ENCODE measurements at regions not wholly inside any gene's neighbourhood (a gene's known extent, or its start where the extent isn't known, plus 50 kb on each side); places are given as distances from the start of the nearest gene placed in this dataset.
A peak's percentile ranks its signal among the peaks of the same experiment; 100 is the strongest.
"Not testable (repeated sequence)": the region's sequence is repeated elsewhere in the genome, so short reads cannot be mapped to it uniquely, and the experiment has no call there.

DNA sequence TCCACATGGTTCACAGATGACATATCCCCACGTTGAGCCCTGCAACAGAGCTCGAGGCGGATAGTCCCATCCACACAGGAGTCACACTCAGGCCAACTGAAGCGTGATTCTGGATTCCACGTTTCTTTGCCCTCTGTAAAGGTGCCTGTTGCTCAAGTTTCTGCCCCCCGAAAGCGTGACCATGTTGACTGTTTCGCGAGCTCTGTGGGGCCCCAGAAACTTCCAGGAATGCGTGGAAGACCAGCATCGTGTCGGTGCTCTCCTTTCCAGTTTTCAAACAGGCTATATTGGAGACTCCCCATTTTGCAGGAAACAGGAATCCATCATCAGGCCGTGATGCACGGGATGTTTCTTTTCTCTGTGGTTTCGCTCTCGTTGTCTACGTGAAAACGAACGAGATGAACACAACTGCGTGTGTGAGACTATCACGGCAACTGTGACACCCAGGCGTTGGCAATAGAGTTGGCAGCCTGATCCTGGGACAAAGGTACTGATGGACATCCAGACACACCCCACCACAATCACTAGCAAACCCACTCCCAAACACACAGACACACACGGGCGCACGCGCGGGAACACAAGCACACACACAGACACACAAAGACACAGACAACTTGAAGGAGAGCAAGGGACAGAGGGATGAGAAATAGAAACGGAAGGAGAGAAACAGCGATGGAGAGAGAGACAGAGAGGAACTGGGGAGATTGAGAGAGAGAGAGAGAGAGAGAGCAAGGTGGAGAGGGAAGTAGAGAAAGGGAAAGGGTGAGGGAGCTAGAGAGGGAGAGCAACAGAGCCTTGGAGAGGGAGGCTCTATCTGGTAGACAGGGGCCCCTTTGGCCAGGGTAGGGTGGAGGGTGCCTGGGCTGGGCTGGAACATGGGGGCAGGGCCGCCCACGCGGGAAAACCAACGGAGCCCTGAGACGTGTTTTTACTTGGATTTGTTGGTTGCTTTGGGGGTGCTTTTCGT lies 1609.3 kb downstream of the SPATA31A7 start:
- DNase-seq, result peak; percentile 15

DNA sequence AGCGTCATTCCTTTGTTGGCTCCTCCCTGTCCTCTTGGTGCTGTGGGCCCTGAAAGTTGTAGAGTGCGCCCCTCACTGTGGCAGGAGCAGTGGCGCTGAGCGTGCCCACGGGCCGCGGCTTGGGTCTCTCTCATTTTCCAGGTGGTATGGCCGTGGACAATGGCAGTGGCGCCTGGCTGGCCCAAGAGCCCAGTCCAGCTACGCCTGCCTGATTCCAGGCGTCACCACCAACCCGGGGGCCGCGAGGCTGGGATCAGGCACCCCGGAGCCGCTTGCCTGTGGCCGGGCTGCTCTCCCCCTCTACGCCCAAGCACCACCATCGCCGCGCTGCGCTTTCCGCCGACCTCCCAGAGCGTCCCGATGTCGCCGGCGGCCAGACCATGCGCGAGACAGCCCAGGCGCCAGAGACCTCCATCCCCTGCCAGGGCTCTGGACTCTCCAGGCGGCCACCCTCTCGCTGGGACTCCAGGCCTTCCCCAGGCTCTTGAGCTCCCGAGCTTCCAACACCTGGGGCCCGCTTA lies 1610.1 kb downstream of the SPATA31A7 start:
- DNase-seq, result peak; percentile 40

DNA sequence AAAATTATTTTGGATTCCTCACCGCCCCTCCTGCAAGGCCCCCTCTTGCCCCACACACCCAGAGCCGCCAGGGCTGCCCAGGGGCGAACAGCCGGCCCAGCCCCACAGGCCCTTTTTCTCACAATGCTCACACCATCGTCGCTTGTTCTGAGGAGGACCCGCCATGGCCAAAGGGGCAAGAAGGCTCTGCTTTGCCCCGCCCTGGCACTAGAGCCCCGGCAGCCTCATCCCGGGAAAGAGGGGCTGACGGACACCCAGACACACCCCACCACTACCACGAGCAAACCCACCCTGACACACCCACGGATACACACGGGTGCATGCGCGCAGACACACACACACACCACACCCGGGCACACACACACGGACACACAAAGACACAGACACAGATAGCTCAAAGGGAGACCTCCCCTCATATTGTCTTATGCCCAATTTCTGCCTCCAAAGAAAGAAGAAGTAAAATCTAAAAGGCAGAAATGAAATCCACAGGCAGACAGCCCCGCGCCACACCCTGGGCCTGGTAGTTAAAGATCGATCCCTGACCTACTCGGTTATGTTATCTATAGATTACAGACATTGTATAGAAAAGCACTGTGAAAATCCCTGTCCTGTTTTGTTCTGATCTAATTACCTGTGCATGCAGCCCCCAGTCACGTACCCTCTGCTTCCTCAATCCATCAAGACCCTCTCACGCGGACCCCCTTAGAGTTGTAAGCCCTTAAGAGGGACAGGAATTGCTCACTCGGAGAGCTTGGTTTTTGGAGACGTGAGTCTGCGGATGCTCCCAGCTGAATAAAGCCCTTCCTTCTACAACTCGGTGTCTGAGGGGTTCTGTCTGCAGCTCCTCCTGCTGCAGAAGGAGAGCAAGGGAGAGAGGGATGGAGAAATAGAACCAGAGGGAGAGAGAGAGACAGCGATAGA lies 1610.9 kb downstream of the SPATA31A7 start:
- DNase-seq, result not testable (repeated sequence)

DNA sequence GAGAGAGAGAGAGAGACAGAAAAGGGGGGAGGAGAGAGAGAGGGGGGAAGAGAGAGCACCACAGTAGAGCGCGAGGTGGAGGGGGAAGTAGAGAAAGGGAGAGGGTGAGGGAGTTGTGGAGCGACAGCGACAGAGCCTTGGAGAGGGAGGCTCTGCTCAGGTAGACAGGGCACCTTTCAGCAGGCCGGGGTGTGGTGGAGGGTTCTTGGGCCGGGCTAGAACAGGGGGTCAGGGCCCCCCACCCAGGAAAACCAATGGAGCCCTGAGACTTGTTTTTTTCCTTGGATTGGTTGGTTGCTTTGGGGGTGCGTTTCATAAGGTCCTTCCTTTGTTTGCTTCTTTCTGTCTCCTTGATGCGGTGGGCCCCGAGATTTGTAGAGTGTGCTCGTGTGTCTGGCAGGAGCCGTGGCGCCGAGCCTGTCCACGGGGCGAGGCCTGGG lies 1611.6 kb downstream of the SPATA31A7 start:
- DNase-seq, result not testable (repeated sequence)

DNA sequence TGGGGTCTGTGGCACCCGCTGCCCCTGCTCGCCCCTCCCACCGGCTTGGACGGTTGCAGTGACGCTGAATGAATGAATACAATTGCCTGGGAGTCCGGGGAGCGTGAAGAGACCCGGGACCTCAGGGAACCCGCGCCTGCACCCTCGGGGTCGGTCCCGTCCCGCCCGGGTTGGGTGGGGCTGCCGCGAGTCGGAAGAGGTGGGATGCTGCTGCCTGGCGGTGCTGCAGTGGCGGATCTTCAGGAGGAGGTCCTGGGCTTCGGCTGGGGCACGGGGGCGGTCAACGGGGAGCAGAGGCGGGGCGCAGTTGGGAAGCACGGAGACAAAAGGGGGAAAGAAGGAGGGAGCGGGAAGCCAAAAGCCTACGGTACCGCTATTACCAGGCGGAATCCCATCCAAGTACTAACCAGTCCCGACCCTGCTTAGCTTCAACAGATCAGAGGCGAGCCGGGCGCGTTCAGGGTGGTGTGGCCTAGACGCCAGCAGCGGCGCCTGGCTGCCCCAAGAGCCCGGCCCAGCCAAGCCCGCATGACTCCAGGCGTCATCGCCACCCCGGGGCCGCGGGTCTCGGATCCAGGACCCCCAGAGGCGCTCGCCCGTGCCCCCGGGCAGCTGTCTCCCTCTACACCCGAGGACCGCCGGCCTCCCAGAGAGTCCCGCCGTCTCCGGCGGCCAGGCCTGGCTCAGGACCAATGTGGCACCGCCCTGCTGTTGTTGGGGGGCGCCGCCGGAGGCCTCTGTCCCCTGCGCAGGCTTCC lies 1612.3 kb downstream of the SPATA31A7 start:
- peak; percentile 81 for DNase-seq

DNA sequence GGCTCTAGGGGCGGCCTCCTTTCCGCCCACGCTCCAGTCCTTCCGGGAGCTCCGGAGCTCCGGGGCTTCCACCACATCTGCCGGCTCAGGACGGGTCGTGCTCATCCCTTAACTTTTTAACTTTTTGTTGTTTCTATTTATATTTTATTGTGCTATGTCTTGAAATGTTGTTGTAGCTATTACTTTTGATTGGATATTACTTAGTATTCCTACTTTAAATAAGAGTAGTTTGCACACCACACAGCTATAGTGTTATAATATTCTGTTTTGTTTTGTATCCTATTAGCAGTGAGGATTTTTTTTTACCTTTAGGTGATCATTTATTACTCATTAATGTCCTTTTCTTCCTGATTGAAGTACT lies 1612.9 kb downstream of the SPATA31A7 start:
- not testable (repeated sequence) for DNase-seq

DNA sequence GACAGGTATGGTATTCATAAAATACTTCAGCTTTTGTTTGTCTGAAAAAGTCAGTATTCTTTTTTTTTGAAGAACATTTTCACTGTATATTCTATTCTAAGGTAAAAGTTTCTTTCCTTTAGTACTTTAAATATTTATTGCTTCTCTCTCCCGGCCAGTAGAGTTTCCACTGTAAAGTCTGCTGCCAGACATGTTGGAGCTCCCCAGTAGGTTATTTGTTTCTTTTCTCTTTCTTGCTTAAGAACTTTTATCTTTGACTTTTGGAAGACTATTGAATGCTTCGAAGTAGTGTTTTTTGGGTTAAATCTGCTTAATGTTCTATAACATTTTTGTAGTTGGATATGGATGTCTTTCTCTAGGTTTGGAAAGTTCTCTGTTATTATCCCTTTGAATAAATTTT lies 1613.3 kb downstream of the SPATA31A7 start:
- not testable (repeated sequence) for DNase-seq

DNA sequence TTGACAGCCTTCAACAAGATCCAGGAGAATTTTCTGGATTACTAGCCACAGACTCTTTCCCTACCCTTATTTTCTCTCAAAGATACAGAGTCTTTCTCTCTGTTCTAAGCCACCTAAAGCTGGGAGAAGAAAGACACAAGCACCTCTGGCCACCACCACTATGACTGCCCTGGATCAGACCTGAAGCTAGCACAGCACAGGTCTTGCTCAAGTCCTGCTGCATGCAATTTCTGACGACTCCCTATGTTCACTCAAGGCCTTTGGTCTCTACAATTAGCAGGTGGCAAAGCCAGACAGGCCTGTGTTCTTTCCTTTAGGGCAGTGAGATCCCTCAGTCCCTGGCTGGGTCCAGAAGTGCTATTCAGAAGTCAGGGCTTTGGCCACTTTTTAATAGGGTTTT lies 1614.5 kb downstream of the SPATA31A7 start:
- DNase-seq, result not testable (repeated sequence)

DNA sequence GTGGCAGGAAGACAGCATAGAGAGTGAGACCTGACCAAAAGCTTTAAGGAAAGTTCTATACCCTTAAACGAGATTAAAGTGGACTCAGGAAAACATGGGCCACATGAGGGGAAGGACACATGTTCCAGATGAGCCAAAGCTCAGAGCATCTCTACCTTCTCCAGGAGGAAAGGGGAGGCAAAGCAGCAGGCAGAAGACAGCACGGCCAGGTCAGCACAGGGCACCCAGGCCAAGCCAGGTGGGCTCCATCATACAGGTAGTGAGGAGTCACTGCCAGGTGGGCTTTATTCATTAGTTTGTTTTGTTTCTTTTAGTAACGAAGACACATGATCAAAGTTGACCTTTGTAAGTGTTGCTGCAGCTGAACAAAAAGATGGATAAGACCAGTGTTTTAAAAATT lies 1617.6 kb downstream of the SPATA31A7 start:
- DNase-seq, result not testable (repeated sequence)

DNA sequence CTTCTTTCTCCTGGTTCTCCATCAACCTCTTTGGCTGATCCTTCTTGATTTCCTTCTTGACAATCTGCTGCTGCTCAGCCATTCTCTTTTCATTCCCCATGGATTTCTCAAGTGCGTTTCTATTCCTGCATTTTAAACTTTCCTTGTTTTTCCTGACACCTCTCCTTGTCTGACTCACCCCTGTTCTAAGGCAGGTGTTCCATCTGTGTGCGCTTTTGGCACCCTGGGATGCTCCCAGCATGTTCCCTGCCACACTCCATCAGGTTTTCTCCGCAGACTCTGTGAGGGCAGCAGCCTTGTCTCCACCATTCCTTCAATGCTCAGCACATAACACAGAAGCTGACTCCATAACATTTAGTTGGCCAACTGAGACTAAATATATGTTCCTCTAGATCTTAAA lies 1618.2 kb downstream of the SPATA31A7 start:
- not testable (repeated sequence) for DNase-seq

DNA sequence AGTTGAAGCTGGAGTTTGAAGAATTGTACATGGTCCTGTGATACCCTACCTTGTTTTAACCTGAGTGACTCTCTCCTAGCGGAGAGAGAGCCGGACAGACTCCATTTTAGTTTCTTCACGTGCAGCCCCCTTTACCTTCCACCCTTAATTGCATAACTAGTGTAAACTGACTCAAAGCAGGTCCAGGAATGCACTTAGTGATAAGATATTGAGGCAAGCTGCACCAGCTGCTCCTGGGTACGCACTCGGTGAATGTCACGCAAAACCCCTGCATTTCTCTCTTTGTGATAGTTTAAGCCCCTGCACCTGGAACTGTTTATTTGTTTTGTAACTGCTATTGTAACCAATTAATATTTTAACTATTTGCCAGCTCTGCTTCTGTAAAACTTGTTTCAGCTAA lies 1620.5 kb downstream of the SPATA31A7 start:
- DNase-seq, result not testable (repeated sequence)

DNA sequence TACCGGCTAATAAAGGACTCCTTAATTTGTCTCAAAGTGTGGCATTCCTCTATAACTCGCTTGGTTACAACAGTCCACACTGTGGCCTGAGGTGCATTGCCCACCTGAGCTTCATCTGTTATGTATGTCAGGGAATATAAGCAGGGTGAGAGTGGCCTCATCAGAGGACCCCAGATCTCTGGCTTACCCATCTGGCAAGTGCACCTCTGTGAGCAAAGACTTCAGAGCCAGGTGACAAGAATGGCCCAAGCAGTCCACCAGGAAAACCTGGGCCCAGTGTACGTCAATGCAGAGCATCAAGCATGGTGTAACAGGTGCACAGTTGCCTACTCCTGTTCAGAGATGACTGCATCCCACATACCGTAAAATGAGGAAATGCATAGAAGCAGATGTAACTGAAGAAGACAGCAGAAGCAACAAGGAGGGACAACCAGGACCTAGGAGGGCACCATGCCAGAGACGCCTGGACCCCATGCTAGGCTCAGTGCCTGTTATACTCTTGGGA lies 1621.0 kb downstream of the SPATA31A7 start:
- not testable (repeated sequence) for DNase-seq

DNA sequence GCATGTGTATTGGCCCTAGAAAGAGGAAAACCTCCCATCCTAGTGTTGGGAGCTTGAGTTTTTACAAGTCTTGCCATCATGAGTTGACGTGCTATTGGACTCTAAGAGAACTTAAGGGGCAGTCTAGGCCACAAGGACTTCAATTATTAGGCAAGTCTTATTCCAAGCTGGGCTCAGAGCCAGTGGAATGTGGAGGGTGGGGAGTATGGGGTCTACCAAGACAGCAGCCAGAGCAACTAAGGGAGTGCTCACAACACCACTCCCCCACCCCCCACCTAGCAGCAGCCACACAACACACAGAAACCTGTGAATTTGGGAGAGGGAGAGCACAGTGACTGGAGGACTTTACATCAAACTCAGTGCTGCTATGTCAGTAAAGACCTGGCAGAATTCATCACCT lies 1625.6 kb downstream of the SPATA31A7 start:
- DNase-seq, result not testable (repeated sequence)

DNA sequence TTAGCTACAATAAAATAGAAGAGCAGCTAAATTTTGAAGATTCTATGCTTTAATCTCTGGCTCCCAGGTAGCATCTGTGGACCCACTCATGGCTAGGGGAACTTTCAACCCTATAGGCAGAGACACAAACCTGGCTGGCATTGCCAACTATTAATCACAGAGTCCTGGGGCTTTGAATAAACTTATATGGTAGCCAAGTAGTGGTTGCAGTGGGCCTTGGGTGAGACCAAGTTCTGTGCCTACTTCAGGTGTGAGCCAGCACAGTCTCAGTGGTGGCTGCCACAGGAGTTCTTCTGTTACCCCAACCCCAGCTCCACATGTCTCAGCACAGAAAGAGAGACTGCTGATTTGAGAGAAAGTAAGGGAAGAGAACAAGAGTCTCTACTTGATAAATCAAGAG lies 1626.5 kb downstream of the SPATA31A7 start:
- DNase-seq, result not testable (repeated sequence)

DNA sequence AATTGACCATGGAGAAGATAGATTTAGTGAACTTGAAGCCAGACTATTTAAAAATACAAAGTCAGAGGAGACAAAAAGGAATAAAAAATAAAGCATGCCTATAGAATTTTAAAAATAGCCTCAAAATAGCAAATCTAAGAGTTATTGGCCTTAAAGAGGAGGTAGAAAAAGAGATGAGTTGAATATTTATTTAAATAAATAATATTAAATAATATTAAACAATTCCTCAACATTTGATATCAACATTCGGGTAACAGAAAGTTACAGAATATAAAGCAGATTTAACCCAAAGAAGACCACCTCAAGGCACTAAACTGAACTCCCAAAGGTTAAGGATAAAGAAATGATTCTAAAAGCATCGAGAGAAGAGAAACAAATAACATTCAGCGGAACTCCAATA lies 1627.4 kb downstream of the SPATA31A7 start:
- DNase-seq, result not testable (repeated sequence)

DNA sequence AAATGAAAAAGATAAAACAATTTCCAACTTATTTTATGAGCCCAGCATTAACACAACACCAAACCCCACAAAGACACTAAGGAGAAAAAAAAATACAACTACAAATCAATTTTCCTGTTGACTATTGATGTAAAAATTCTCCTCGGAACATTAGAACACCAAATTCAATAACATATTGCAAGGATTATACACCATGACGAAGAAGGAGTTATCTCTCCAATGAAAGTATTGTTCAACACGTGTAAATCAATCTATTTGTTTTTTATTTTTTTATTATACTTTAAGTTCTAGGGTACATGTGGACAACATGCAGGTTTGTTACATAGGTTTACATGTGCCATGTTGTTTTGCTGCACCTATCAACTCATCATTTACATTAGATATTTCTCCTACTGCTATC lies 1632.3 kb downstream of the SPATA31A7 start:
- DNase-seq, result not testable (repeated sequence)

DNA sequence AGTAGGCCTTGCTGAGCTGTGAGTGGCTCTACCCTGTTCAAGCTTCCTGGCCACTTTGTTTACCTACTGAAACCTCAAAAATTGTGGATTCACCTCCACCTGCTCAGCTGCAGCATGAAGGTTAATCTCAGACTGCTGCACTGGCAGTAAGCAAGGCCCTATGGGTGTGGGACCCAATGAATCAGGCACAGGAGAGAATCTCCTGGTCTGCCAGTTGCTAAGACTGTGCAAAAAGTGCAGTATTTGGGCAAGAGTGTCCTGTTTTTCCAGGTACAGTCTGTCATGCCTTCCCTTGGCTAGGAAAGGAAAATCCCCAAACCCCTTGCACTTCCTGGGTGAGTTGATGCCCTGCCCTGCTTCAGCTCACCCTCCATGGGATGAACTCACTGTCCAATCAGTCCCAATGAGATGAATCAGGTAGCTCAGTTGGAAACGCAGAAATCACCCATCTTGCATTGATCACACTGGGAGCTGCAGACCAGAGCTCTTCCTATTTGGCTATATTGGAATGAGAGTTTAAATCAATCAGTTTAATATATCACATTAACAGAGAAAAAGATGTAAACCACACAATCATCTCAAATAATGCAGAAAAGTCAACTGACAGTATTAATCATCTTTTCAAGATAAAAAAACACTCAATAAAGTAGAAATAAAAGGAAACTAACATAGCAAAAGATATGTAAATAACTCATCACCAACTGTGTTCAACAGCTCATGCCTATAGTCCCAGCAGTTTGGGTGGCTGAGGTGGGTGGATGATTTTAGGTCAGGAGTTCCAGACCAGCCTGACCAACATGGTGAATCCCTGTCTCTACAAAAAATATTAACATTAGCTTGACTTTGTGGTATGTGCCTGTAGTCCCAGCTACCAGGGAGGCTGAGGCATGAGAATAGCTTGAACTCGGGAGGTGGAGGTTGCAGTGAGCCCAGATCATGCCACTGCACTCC lies 1638.4 kb downstream of the SPATA31A7 start:
- not testable (repeated sequence) for DNase-seq

DNA sequence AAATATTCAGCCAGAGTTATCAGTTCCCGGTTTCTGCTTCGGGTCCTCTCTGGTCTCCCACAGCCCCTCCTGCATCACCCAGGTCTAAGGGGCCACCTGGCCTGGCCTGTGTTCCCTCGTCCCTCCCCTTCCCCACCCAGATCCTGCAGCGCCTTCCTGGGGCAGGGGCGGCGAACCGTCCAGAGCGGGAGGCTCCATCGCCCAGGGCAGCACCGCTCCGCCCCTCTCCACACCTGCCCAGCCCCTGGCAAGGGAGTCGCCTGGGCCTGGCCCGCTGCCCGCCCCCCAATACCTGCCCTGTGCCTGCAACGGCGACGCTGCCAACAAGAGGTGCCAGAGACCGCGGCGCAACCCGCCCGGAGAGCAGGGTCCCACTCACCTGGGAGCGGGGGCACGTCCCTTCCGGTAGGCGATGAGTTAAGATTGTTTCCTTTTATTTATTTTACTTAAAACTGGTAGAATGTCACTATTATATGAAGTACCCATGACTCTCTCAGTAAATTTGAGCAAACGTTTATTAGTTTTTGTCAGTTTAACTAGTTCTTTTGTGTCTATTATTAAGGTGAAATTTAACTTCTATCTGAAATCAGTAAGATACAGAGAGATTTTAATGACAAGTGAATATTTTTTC lies 1641.1 kb downstream of the SPATA31A7 start:
- DNase-seq, result not testable (repeated sequence)

All from renal pelvis (tissue), 1 donor.